ENCODE measurements at regions not wholly inside any gene's neighbourhood (a gene's known extent, or its start where the extent isn't known, plus 50 kb on each side); places are given as distances from the start of the nearest gene placed in this dataset.

DNA sequence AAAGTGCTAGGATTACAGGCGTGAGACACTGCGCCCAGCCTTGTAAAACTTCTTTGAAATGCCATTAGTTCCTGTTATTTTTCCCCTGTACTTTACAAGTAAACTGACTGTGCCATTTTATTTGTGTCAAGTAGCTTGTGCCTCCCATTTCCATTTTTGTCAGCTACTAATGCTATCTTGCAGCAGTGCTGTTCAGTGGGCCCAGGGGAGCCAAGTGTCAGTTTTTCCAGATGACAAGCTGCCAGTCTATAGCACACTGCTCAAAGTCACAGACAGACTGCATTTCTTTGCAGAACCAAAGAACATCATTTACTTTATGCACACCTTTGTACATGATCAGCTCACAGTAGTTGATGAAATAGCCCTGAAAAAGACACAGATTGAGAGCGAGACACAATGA is 901.3 kb upstream of the CDH2 start:
- no peaks in the 10 kb centered on the region for H3K79me2 ChIP-seq (ENCODE audit: control insufficient read depth, low read length)
- H3K4me1 ChIP-seq (ENCODE audit: control insufficient read depth, low read length): no peaks in the 10 kb centered on the region
- TF ChIP-seq, protein P1, sequence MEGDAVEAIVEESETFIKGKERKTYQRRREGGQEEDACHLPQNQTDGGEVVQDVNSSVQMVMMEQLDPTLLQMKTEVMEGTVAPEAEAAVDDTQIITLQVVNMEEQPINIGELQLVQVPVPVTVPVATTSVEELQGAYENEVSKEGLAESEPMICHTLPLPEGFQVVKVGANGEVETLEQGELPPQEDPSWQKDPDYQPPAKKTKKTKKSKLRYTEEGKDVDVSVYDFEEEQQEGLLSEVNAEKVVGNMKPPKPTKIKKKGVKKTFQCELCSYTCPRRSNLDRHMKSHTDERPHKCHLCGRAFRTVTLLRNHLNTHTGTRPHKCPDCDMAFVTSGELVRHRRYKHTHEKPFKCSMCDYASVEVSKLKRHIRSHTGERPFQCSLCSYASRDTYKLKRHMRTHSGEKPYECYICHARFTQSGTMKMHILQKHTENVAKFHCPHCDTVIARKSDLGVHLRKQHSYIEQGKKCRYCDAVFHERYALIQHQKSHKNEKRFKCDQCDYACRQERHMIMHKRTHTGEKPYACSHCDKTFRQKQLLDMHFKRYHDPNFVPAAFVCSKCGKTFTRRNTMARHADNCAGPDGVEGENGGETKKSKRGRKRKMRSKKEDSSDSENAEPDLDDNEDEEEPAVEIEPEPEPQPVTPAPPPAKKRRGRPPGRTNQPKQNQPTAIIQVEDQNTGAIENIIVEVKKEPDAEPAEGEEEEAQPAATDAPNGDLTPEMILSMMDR (IDR thresholded peaks at IDR 0.05; ENCODE audit: low read depth, low read length, poor library complexity, severe bottlenecking): no peak
- no peak for TF ChIP-seq EZH2phosphoT487 (IDR thresholded peaks at IDR 0.05; ENCODE audit: borderline replicate concordance, low read length)
- no peaks in the 10 kb centered on the region for H4K20me1 ChIP-seq (ENCODE audit: control insufficient read depth, insufficient read depth, low read depth, low read length)
- H3K4me2 ChIP-seq (ENCODE audit: low read length): no peak overlapping the region
- H3K4me3 ChIP-seq (ENCODE audit: low read length): no peak overlapping the region
- H3F3A ChIP-seq (ENCODE audit: control insufficient read depth, insufficient read depth): no peaks in the 10 kb centered on the region
- H3K9me2 ChIP-seq (replicated peaks; ENCODE audit: control insufficient read depth, low read length): no peaks in the 10 kb centered on the region
- no peaks in the 10 kb centered on the region for H3K36me3 ChIP-seq (ENCODE audit: control insufficient read depth, low read length)
- no peaks in the 10 kb centered on the region for H3K27me3 ChIP-seq (ENCODE audit: control insufficient read depth, low read length)
- no peak overlapping the region for H3K27ac ChIP-seq (ENCODE audit: low read depth, low read length)
- no peaks in the 10 kb centered on the region; the same call in 1 of the 2 replicates for H3K9me3 ChIP-seq (ENCODE audit: control insufficient read depth, insufficient read depth, low read length)

DNA sequence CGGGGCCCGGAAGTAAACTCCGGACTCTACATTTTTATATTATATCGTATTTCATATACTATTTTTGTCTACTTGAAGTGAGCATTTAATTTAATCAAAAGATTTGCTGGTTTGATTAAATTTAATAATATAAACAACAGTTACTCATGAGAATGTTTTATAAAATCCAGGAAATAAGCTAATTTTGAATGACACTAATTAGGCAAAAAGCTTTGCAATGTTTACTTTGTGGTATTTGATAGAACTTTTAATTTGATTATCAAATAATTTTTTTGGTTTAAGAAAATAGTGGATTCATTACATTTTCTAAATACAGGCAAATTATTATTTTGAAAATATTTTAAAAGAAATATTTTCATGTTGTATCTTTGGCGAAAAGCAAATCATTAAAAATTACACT is 900.4 kb upstream of the CDH2 start:
- Histone ChIP-seq H3K4me3 (ENCODE audit: low read length) (no peak overlapping the region), H3K36me3 (ENCODE audit: control insufficient read depth, low read length) (no peaks in the 10 kb centered on the region), H3K27ac (ENCODE audit: low read depth, low read length) (no peak overlapping the region), H3K9me2 (replicated peaks; ENCODE audit: control insufficient read depth, low read length) (no peaks in the 10 kb centered on the region), H3F3A (ENCODE audit: control insufficient read depth, insufficient read depth) (no peaks in the 10 kb centered on the region), H3K27me3 (ENCODE audit: control insufficient read depth, low read length) (no peaks in the 10 kb centered on the region), H3K79me2 (ENCODE audit: control insufficient read depth, low read length) (no peaks in the 10 kb centered on the region), H3K4me1 (ENCODE audit: control insufficient read depth, low read length) (no peaks in the 10 kb centered on the region), H3K9me3 (ENCODE audit: control insufficient read depth, insufficient read depth, low read length) (no peaks in the 10 kb centered on the region; the same call in 1 of the 2 replicates), H4K20me1 (ENCODE audit: control insufficient read depth, insufficient read depth, low read depth, low read length) (no peaks in the 10 kb centered on the region), H3K4me2 (ENCODE audit: low read length) (no peak overlapping the region)
- TF ChIP-seq, protein P1 (IDR thresholded peaks at IDR 0.05; ENCODE audit: low read depth, low read length, poor library complexity, severe bottlenecking): no peak
- no peak for TF ChIP-seq EZH2phosphoT487 (IDR thresholded peaks at IDR 0.05; ENCODE audit: borderline replicate concordance, low read length)

DNA sequence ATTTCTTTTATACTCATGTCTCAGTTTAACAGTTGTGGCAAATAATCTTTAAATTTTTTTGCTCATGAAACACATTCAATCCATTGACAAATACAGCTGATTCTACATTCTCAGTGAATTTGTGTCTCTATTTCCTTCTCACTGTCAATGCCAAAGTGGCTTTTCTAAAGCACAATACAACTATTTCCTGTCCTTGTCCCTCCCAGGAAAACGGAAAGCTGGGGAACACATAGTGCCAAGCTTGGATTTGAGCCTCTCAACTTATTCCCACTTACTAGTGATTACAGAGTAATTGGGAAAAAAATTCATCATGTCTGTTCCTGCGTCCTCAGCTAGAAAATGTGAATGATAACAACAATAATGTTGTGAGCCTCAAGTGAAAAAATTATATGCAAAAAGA is 899.7 kb upstream of the CDH2 start:
- H3K27ac ChIP-seq (ENCODE audit: low read depth, low read length): no peak overlapping the region
- H3K36me3 ChIP-seq (ENCODE audit: control insufficient read depth, low read length): no peaks in the 10 kb centered on the region
- H4K20me1 ChIP-seq (ENCODE audit: control insufficient read depth, insufficient read depth, low read depth, low read length): no peaks in the 10 kb centered on the region
- no peaks in the 10 kb centered on the region for H3K79me2 ChIP-seq (ENCODE audit: control insufficient read depth, low read length)
- no peak overlapping the region for H3K4me2 ChIP-seq (ENCODE audit: low read length)
- TF ChIP-seq EZH2phosphoT487 (IDR thresholded peaks at IDR 0.05; ENCODE audit: borderline replicate concordance, low read length): no peak
- TF ChIP-seq, protein P1 (IDR thresholded peaks at IDR 0.05; ENCODE audit: low read depth, low read length, poor library complexity, severe bottlenecking): no peak
- H3K9me2 ChIP-seq (replicated peaks; ENCODE audit: control insufficient read depth, low read length): no peaks in the 10 kb centered on the region
- H3K9me3 ChIP-seq (ENCODE audit: control insufficient read depth, insufficient read depth, low read length): no peaks in the 10 kb centered on the region; the same call in 1 of the 2 replicates
- H3K4me3 ChIP-seq (ENCODE audit: low read length): no peak overlapping the region
- H3F3A ChIP-seq (ENCODE audit: control insufficient read depth, insufficient read depth): no peaks in the 10 kb centered on the region
- H3K27me3 ChIP-seq (ENCODE audit: control insufficient read depth, low read length): no peaks in the 10 kb centered on the region
- no peaks in the 10 kb centered on the region for H3K4me1 ChIP-seq (ENCODE audit: control insufficient read depth, low read length)

DNA sequence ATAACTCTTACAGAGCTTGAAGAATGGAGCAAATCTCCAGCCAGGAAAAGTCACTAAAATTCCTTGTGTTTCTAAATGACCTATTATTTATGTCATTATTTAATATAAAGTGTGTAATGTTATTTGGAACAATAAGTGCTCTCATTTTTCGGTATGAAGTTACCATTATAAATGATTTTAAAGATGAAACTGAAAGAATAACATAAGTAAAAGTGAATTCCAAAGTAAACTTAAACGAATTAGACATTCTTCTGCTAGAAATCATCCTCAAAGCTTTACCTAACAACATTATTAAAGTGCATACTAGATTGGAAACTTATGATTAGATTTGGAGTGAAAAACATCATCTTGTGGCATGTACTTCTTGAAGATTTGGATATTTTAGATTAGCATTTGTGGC is 897.2 kb upstream of the CDH2 start:
- H3K27me3 ChIP-seq (ENCODE audit: control insufficient read depth, low read length): no peaks in the 10 kb centered on the region
- no peaks in the 10 kb centered on the region for H3K36me3 ChIP-seq (ENCODE audit: control insufficient read depth, low read length)
- no peaks in the 10 kb centered on the region for H3K4me1 ChIP-seq (ENCODE audit: control insufficient read depth, low read length)
- TF ChIP-seq EZH2phosphoT487 (IDR thresholded peaks at IDR 0.05; ENCODE audit: borderline replicate concordance, low read length): no peak
- TF ChIP-seq, protein P1 (IDR thresholded peaks at IDR 0.05; ENCODE audit: low read depth, low read length, poor library complexity, severe bottlenecking): no peak
- H4K20me1 ChIP-seq (ENCODE audit: control insufficient read depth, insufficient read depth, low read depth, low read length): no peaks in the 10 kb centered on the region
- no peak overlapping the region for H3K27ac ChIP-seq (ENCODE audit: low read depth, low read length)
- no peaks in the 10 kb centered on the region for H3F3A ChIP-seq (ENCODE audit: control insufficient read depth, insufficient read depth)
- H3K9me3 ChIP-seq (ENCODE audit: control insufficient read depth, insufficient read depth, low read length): no peaks in the 10 kb centered on the region
- no peak overlapping the region for H3K4me3 ChIP-seq (ENCODE audit: low read length)
- H3K9me2 ChIP-seq (replicated peaks; ENCODE audit: control insufficient read depth, low read length): no peaks in the 10 kb centered on the region
- H3K79me2 ChIP-seq (ENCODE audit: control insufficient read depth, low read length): no peaks in the 10 kb centered on the region
- no peak overlapping the region for H3K4me2 ChIP-seq (ENCODE audit: low read length)

All from DOHH2 (cell line).